BJ (cell line): ENCODE measurements at regions not wholly inside any gene's neighbourhood (a gene's known extent, or its start where the extent isn't known, plus 50 kb on each side); places are given as distances from the start of the nearest gene placed in this dataset.

ENCODE experiments used
- CTCF ChIA-PET: fragments of 350-600 bp; formaldehyde crosslinking; extraction: SDS; loops from one replicate; lab custom pipeline; 2021; ENCODE audit warnings: antibody characterized with exemption, inconsistent platforms; lab: Yijun Ruan, JAX
- POLR2A ChIA-PET: fragments of 300-600 bp; sonication (Branson Sonifier 250); formaldehyde crosslinking; extraction: SDS; loops from one replicate; lab custom pipeline; 2021; ENCODE audit warnings: antibody characterized with exemption; lab: Charles Lee
- DNase-seq: peaks from one replicate; pipeline ENCODE4 v3.0.0-alpha.2; 2011; ENCODE audit warnings: low read depth
- H3K27me3 ChIP-seq: 2 replicates; pipeline ENCODE4 v1.6.0; 2011; ENCODE audit warnings: low read length; ENCODE audit not compliant: control insufficient read depth, insufficient read depth
- H3K36me3 ChIP-seq: 2 replicates; pipeline ENCODE4 v1.5.1; 2011; ENCODE audit warnings: low read length; ENCODE audit not compliant: control insufficient read depth, insufficient read depth
- H3K4me3 ChIP-seq: 2 replicates; pipeline ENCODE4 v1.5.1; 2011; ENCODE audit warnings: low read depth, mild to moderate bottlenecking, control low read depth, low read length
- TF ChIP-seq, protein P1 (sequence below): IDR thresholded peaks from 2 replicates; pipeline ENCODE4 v1.5.1; 2011; ENCODE audit warnings: low read depth, mild to moderate bottlenecking, control low read depth, inconsistent platforms, low read length, moderate library complexity; ENCODE audit not compliant: insufficient read depth

DNA sequence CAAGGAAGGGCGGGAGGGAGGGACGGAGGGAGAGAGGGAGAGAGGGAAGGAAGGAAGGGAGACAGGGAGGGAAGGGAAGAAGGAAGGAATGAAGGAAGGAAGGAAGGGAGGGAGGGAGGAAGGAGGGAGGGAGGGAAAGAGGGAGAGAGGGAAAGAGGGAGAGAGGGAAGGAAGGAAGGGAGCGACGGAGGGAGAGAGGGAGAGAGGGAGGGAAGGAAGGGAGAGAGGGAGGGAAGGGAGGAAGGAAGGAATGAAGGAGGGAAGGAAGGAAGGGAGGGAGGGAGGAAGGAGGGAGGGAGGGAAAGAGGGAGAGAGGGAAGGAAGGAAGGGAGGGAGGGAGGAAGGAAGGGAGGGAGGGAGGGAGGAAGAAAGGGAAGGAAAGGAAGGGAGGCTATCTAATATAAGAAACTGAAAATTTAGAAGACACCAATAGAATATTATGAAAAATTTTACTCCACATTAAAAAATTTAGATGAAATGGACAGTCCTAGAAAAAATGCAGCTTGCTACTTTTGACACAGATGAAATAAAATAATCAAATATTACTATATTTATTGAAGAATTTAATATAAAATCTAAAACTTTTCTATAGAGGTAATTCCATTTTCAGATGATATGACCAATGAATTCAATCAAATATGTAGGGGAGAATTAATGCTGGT lies 280.3 kb upstream of the SLITRK3 start:
- no peak overlapping the region for H3K4me3 ChIP-seq
- TF ChIP-seq, protein P1, sequence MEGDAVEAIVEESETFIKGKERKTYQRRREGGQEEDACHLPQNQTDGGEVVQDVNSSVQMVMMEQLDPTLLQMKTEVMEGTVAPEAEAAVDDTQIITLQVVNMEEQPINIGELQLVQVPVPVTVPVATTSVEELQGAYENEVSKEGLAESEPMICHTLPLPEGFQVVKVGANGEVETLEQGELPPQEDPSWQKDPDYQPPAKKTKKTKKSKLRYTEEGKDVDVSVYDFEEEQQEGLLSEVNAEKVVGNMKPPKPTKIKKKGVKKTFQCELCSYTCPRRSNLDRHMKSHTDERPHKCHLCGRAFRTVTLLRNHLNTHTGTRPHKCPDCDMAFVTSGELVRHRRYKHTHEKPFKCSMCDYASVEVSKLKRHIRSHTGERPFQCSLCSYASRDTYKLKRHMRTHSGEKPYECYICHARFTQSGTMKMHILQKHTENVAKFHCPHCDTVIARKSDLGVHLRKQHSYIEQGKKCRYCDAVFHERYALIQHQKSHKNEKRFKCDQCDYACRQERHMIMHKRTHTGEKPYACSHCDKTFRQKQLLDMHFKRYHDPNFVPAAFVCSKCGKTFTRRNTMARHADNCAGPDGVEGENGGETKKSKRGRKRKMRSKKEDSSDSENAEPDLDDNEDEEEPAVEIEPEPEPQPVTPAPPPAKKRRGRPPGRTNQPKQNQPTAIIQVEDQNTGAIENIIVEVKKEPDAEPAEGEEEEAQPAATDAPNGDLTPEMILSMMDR, result no peak
- CTCF ChIA-PET, result no interaction called here
- POLR2A ChIA-PET, result no interaction called here
- DNase-seq, result no peak
- H3K36me3 ChIP-seq, result no peaks in the 10 kb centered on the region
- H3K27me3 ChIP-seq, result no peaks in the 10 kb centered on the region

DNA sequence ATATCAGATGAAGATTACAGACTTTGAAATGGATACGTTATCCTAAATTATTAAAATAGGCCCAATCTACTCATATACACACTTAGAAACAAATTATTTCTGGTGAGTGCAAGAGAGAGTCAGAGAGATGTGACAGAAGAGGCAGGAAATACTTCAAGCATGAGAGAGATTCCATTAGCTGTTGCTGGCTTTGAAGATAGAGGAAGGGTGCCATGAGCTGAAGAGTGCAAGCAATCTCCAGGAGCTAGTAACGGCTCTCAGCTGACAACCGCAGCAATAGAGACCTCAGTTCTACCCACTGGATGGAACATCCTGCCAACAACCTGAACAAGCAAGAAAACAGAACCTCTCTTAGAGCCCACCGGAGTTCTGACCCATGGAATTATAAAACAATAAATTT lies 270.7 kb upstream of the SLITRK3 start:
- Histone ChIP-seq H3K27me3 (no peaks in the 10 kb centered on the region), H3K36me3 (no peaks in the 10 kb centered on the region), H3K4me3 (no peak overlapping the region)
- POLR2A ChIA-PET, result no interaction called here
- DNase-seq, result no peak
- TF ChIP-seq, protein P1, result no peak
- CTCF ChIA-PET, result no interaction called here

DNA sequence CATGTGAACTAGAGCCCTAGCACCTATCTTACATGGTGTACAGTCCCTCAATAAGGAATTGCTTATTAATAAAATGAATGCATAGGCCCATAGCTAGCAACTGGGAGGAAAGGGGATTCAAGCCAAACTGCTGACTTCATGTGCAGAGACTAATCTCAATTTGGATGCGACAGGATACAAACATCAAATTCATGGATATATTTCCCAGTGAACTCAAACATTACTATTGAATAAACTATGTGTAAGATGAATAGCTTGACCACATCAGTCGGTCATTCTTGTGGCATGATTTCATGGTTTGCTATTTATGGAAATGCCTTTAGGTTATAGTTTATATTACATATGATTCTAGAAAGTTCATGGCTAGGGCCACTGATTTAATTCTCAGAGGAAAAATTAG lies 268.6 kb upstream of the SLITRK3 start:
- H3K36me3 ChIP-seq, result no peaks in the 10 kb centered on the region
- DNase-seq, result no peak
- POLR2A ChIA-PET, result no interaction called here
- no peak overlapping the region for H3K4me3 ChIP-seq
- TF ChIP-seq, protein P1, result no peak
- CTCF ChIA-PET, result no interaction called here
- no peaks in the 10 kb centered on the region for H3K27me3 ChIP-seq

DNA sequence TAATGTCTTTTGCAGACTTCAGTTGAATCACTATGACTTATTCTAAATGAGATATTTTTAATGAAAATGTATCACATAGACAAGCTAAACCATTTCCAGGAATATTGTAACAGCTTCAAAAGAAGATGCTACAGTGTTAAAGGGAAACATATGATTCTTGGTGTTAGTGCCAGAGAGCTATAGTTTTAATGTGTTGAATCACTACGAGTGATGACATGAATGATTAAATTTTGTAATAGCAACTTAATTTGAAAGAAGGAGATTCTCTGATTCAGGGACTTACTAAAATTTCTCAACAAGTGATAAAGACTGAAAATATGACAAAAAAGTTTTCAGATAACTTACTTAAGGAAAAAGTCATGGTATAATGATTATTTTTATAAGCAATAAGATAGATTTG lies 267.3 kb upstream of the SLITRK3 start:
- no peaks in the 10 kb centered on the region for H3K36me3 ChIP-seq
- no peak overlapping the region for H3K4me3 ChIP-seq
- CTCF ChIA-PET, result no interaction called here
- POLR2A ChIA-PET, result no interaction called here
- TF ChIP-seq, protein P1, result no peak
- DNase-seq, result no peak
- H3K27me3 ChIP-seq, result no peaks in the 10 kb centered on the region

DNA sequence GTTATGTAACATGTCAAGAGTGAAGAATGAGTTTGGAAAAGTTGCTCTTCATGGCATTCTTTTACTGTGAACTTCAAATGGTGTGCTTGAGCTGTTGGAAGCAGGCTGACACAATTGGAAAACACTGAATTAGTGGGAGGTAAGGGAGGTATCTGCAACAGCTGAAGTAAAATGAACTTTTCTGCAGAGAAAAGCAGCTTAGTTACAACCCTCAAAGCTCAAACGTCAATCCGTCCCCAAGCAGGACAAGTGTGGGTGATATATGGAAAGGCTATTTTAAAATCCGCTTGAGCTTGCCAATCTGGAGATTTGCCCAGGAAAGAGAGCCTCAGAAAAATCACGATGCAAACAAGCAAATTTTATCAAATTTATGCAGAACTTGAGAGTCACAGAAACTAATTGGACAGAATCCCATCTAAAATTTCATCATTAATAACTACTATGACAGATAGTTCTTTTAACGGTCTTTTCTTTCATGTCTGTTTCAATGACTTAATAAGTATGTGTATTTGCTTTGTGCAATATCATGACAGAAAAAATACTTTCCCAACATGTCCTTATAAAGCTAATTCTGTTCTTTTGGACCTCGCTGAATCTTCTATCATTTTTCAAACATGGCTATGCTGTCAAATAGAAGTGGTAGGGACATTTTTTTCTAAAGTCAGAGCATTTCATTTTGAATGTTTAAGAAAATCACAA lies 266.6 kb upstream of the SLITRK3 start:
- TF ChIP-seq, protein P1, result no peak
- POLR2A ChIA-PET, result no interaction called here

More for the DNA sequence above, 266.6 kb upstream of the SLITRK3 start:
- no peak for DNase-seq
- CTCF ChIA-PET, result no interaction called here
- Histone ChIP-seq H3K27me3 (no peaks in the 10 kb centered on the region), H3K36me3 (no peaks in the 10 kb centered on the region), H3K4me3 (no peak overlapping the region)
